HG03139 (cell line): ENCODE measurements at regions not wholly inside any gene's neighbourhood (a gene's known extent, or its start where the extent isn't known, plus 50 kb on each side); places are given as distances from the start of the nearest gene placed in this dataset.
"Not testable (repeated sequence)": the region's sequence is repeated elsewhere in the genome, so short reads cannot be mapped to it uniquely, and the experiment has no call there.

Source experiments
- ATAC-seq: cut with Tn5 transposase; IDR thresholded peaks from one replicate; pipeline ENCODE4 v1.9.1; 2021; ENCODE audit not compliant: unreplicated experiment

- no peak for ATAC-seq
These were observed 852.9 kb upstream of the CDH8 start for GRCh38 chr16:62889097-62889496.

DNA sequence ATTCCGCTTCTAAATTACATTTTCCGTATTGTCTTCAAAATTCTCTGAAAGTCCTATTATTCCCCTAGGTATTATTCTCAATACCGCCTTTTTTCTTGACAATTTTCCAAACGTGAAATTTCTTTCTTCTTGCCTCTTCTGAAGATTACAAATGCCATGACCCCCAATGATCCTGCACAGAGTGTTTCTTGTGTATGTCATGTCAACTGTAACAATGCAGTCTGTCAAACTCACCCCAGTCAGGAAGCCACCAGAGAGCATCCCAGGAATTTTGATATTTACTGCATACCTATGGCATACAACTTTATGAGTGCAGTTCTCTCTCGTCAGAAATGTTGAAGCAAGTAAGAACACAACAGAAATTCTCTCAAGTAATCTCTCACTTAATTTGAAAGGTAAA is 847.3 kb upstream of the CDH8 start:
- no peak for ATAC-seq

GRCh38 chr16:62882552-62883221 is 846.4 kb upstream of the CDH8 start:
- ATAC-seq = no peak

DNA sequence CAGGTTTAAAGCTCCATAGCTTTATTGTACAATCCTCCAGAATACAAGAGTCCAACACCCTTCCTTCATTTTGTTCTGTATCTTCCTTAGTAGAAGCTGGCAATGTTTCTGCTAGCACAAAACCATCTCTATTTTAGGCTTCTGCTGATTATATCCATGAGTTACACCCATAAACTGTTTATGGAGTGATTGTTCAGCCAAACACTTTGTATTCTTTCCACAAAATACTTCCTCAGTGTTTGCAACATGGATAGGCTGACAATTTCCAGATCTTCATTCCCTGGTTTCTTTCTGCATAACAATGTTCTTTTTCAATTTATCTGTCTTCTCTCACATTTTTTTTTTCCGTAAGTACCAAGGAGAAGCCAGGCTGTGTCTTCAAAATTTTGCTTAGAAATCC is 839.9 kb upstream of the CDH8 start:
- no peak for ATAC-seq

DNA sequence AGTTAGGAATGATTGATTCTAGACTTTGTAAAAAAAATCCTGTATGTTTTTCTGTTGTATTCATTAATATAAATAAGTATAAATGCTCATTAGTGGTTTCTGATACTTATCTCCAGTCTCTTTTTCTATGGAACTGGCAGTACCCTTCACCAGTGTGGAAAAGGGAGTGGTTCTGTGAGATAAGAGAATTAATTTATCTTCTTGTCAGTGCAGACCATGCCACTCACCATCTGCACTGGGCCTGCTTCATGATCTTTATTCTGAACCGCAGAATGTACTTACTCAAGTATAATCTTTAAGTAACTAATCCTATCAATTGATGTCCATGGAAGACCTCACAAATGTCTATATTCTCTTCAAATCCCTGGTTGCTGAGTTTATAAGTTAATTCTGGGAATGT is 836.1 kb upstream of the CDH8 start:
- ATAC-seq = no peak

DNA sequence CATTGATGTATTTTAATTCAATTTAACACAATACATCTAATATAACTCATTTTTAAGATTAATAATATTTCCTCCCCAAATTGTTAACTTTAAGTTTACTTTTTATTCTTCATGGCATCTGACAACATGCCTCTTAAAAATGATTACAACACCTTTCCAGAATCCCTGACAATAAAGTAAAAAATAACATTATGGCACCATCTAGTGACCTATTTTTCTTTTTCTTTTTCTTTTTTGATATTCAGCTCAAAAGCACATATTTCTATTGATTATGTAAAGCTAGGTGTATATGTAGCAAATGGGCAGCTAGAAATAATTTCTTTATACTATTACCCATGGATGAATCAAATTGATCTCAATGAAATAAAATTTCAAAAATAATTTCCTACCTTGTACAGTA is 834.3 kb upstream of the CDH8 start:
- ATAC-seq = no peak

- ATAC-seq = no peak
These were observed 833.6 kb upstream of the CDH8 start for GRCh38 chr16:62869837-62870236.

DNA sequence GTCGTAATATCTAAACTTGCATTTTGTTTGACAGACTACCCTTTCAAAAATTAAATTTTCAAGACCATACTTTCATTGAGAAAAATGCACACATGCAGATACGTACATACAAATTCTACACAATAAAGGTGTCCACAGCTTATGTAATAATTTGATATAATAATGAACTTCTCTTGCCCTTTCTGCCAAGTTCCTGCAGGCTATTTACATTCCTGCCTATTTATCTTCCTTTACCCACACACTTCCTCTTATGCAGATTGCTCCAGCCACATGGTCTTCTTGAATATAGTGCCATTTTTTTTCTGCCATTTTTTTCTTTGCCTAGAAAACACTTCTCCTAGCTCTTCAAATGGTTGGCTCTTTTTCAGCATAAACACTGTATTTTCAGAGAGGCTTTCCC is 826.9 kb upstream of the CDH8 start:
- ATAC-seq = no peak

DNA sequence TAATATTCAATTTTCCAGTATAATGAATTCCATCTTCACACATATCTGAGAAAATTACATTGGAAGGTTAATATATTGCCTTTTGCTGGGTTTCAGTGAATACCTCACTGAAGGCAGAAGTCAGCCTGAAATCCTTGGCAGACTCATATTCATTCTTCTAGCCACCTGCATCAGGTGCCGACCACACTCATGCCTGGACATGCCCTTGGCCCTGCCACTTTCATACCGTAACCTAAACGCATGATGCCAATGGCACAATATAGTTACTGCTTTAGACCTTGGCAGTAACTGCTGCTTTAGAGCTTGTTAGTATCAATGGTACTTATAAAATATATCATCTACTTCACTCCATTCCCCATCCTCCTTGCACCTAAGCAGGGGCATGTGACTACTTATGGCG is 817.6 kb upstream of the CDH8 start:
- no peak for ATAC-seq

DNA sequence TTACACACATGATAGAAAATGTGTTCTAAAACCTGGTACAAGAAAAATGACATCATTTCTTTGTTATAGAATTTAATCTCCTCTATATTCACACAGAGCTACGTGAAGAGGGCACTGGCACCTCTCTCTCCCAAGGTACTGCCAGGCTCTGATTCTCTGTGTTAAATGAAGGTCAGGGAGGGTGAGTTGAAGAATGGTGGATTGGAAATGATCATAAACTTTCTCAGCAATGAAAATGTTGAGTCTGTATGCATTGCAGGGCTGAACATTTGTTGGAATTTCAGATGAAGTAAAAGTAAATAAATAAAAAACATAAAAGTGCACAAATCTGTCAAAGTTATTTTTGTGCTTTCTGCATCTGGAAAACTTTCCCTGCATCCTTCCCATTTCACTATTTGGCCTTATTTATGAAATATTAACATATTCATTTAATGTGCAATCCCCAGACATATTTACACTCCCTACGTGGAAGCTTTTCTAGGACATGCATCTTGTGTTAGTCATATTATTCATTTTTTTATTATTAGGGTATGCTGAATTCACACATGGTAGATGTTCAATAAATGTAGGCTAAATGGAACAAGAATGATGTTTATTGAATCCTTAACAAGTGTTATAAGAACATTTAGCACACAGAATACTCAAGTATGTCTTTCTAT is 810.3 kb upstream of the CDH8 start:
- no peak for ATAC-seq

GRCh38 chr16:62832214-62832613 is 796.0 kb upstream of the CDH8 start:
- ATAC-seq = no peak

- no peak for ATAC-seq
These were observed 795.1 kb upstream of the CDH8 start for GRCh38 chr16:62831235-62831850.

DNA sequence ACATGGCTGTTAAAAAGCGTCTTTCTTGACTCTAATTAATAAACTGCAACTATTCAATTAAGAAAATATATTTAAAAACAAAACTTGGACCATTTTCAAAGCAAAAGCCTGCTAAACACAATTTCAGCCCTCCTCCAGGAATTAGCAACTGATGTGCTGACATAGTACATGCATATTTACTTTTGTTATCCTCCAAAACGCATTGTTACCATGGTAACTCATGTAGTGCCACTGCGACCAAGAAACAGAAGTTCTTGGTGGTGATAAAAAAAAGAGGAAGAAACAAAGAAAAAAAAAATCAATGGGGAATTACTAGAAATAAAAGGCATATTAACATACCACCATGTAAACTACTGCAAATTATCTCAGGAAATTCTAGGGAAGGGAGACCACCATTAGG is 793.4 kb upstream of the CDH8 start:
- no peak for ATAC-seq

GRCh38 chr16:62829084-62829483 is 792.8 kb upstream of the CDH8 start:
- ATAC-seq = no peak

- no peak for ATAC-seq
These were observed 785.6 kb upstream of the CDH8 start for GRCh38 chr16:62821824-62822223.

- ATAC-seq = no peak
These were observed 780.8 kb upstream of the CDH8 start for GRCh38 chr16:62816971-62817519.

DNA sequence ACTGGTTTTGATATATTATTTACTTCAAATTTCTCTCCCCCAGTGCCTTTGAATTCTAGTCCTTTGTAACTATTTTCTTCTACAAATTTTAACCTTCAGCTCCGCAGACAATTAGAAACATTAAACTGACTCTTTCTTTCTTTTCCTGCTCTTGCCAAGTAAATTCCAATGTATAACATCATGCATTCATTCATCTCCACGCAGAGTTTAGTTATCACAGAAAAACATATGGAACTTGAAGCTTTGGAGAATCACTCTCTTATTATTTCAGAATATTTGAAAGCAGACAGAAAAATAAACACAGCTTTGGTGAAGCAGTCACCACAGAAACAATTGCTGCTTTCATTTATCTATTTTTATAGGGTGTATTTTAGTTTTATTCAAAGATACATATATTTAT is 778.7 kb upstream of the CDH8 start:
- no peak for ATAC-seq

GRCh38 chr16:62805221-62805857 is 769.1 kb upstream of the CDH8 start:
- ATAC-seq = no peak

- ATAC-seq = no peak
These were observed 758.5 kb upstream of the CDH8 start for GRCh38 chr16:62794724-62795123.

- ATAC-seq = not testable (repeated sequence)
These were observed 743.8 kb upstream of the CDH8 start for GRCh38 chr16:62780081-62780480.

DNA sequence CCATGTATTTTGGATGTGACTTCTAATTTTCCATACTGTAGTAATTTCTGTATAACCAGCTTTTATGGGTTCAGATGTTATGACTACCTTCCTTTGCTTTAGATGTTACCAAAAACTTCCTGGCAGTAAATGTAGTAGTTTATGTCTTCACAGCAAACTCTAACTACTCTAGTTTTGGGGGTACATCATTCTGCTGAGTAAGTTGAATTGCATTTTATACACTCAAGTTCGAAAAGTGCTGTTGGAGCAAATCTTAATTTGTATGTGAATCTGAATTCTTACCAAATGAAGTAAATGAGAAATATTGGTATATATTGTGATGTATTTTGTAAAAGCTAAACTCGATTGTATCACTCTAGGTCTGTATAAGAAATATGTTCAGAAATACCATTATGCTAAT is 728.3 kb upstream of the CDH8 start:
- no peak for ATAC-seq

- ATAC-seq = no peak
These were observed 724.2 kb upstream of the CDH8 start for GRCh38 chr16:62760398-62760797.
